Bronchial epithelial cell (primary cell): ENCODE measurements at regions not wholly inside any gene's neighbourhood (a gene's known extent, or its start where the extent isn't known, plus 50 kb on each side); places are given as distances from the start of the nearest gene placed in this dataset.

Source experiments
- DNase-seq: peaks from one replicate; pipeline ENCODE4 v3.0.0-alpha.2; 2010; ENCODE audit warnings: low read depth
- FAIRE-seq: peaks from 2 replicates; lab custom pipeline; 2011; peaks lifted over from hg19 to GRCh38; lab: Jason Lieb, UNC
- H3K27me3 ChIP-seq: 2 replicates; pipeline ENCODE4 v1.5.1; 2011; ENCODE audit warnings: low read length; ENCODE audit not compliant: control insufficient read depth, insufficient read depth
- H3K36me3 ChIP-seq: 2 replicates; pipeline ENCODE4 v1.5.1; 2011; ENCODE audit warnings: low read length; ENCODE audit not compliant: control insufficient read depth, insufficient read depth
- H3K4me3 ChIP-seq: 2 replicates; pipeline ENCODE4 v1.5.1; 2011; ENCODE audit warnings: mild to moderate bottlenecking, low read depth, low read length, control low read depth
- CTCF ChIP-seq: IDR thresholded peaks from 2 replicates; pipeline ENCODE4 v1.5.1; 2011; ENCODE audit warnings: mild to moderate bottlenecking, moderate library complexity, low read length, control low read depth, inconsistent platforms; ENCODE audit not compliant: insufficient read depth, severe bottlenecking

- no peak for TF ChIP-seq CTCF
- Histone ChIP-seq H3K27me3 (no peaks in the 10 kb centered on the region), H3K4me3 (no peak overlapping the region), H3K36me3 (no peaks in the 10 kb centered on the region)
- DNase-seq (no peak), FAIRE-seq (no peak)
These were observed 271.7 kb upstream of the TLE4 start for GRCh38 chr9:79300068-79300467.

- TF ChIP-seq CTCF = no peak
- Histone ChIP-seq H3K27me3 (no peaks in the 10 kb centered on the region), H3K36me3 (no peaks in the 10 kb centered on the region), H3K4me3 (no peak overlapping the region)
- FAIRE-seq (no peak), DNase-seq (no peak)
These were observed 270.7 kb upstream of the TLE4 start for GRCh38 chr9:79301085-79301484.

GRCh38 chr9:79301551-79302391, 270.0 kb upstream of the TLE4 start:
- Histone ChIP-seq H3K27me3 (no peaks in the 10 kb centered on the region), H3K36me3 (no peaks in the 10 kb centered on the region), H3K4me3 (no peak overlapping the region)
- FAIRE-seq (no peak), DNase-seq (no peak)
- TF ChIP-seq CTCF = no peak

- FAIRE-seq (no peak), DNase-seq (no peak)
- Histone ChIP-seq H3K27me3 (no peaks in the 10 kb centered on the region), H3K36me3 (no peaks in the 10 kb centered on the region), H3K4me3 (no peak overlapping the region)
- no peak for TF ChIP-seq CTCF
These were observed 269.2 kb upstream of the TLE4 start for GRCh38 chr9:79302569-79302968.

GRCh38 chr9:79308012-79308411, 263.8 kb upstream of the TLE4 start:
- Histone ChIP-seq H3K27me3 (no peaks in the 10 kb centered on the region), H3K36me3 (no peaks in the 10 kb centered on the region), H3K4me3 (no peak overlapping the region)
- DNase-seq (no peak), FAIRE-seq (no peak)
- TF ChIP-seq CTCF = no peak
